ENCODE measurements at regions not wholly inside any gene's neighbourhood (a gene's known extent, or its start where the extent isn't known, plus 50 kb on each side); places are given as distances from the start of the nearest gene placed in this dataset.
A peak's percentile ranks its signal among the peaks of the same experiment; 100 is the strongest.

- H3K27ac ChIP-seq, result no peak overlapping the region
- DNase-seq, result peak; percentile 40 to 81 (median 68)
- intact Hi-C loops (cut with DNase I), result no loop called here
- H3K9me3 ChIP-seq (replicated peaks in 1 of 3), result no peaks in the 10 kb centered on the region
- peaks cover 0 to 10% of the 10 kb centered on the region in 2 donors for H3K4me1 ChIP-seq (replicated peaks in 1 of 2)
- no peaks in the 10 kb centered on the region for H3K36me3 ChIP-seq (replicated peaks in 1 of 2)
- 44 to 60% (median 51%) methylated on average over 4 of the region's 4 CpGs for WGBS, 4 donors
- H3K4me3 ChIP-seq, result no peak overlapping the region
- TF ChIP-seq CTCF (IDR thresholded peaks at IDR 0.05) (no peak), POLR2A (IDR thresholded peaks at IDR 0.05) (no peak)
- no peaks in the 10 kb centered on the region for H3K27me3 ChIP-seq
Observed at GRCh38 chr9:108550106-108550505, 305.7 kb downstream of the ACTL7B start.

DNA sequence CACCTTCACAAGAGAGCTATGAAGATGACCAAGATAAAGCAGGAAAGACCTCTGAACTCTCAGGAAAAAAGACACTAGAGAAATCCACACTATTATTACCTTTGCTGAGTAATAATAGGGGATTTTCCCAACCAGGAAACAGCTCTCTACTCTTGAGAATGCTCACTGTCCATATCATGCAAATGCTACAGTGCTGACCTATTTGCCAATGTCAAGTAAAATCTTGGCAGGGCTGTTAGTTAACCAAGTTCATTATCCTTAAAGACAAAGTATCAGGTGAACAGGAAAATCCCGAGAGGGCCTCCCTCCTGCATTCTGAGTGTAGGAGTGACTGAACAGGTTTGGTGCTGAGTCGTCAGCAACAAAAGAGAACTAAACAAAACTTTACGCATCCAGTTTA is 306.6 kb downstream of the ACTL7B start:
- no peaks in the 10 kb centered on the region for H3K36me3 ChIP-seq (replicated peaks in 1 of 2)
- no peak overlapping the region for H3K4me3 ChIP-seq
- H3K27ac ChIP-seq, result no peak overlapping the region
- no peak for TF ChIP-seq CTCF (IDR thresholded peaks at IDR 0.05)
- TF ChIP-seq POLR2A (IDR thresholded peaks at IDR 0.05), result no peak
- peaks cover 0 to 10% of the 10 kb centered on the region in 2 donors for H3K4me1 ChIP-seq (replicated peaks in 1 of 2)
- WGBS, 4 donors, result 80 to 91% (median 86%) methylated on average over 3 of the region's 3 CpGs
- intact Hi-C loops (cut with DNase I), result no loop called here
- no peaks in the 10 kb centered on the region for H3K9me3 ChIP-seq (replicated peaks in 1 of 3)
- no peak for DNase-seq
- H3K27me3 ChIP-seq, result no peaks in the 10 kb centered on the region

DNA sequence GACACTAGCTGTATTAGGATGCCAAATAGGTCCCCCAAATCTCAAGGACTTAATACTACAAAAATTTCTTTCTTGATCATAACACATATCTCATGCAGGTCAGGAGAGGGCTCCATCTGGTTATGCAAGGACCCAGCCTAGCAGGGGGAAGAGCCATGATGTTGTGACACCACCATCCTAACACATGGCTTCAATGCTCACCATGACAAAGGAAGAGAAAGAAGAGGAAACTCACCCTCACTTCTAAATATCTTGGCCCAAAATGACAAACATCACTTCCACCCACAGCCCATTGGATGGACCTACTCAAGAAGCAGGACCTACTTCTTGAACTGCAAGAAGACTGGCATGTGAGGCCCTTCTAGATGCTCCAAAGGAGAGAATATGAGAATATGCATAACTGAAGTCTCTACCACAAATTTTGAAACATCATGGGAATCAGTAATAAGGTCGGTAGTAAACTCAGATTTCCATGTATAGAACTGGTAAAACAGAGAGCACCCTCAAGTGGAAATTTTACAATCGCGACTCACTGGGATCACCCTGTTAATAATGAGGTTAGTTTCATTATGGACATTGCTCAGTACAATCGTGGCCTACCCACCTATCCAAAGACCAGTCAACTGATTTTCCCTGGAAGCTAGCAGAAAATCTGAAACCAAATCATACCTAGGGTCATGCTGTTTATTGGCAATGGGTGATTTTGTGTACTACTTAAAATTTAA is 308.2 kb downstream of the ACTL7B start:
- Histone ChIP-seq H3K4me3 (no peak overlapping the region), H3K36me3 (replicated peaks in 1 of 2) (no peaks in the 10 kb centered on the region), H3K27me3 (no peaks in the 10 kb centered on the region), H3K9me3 (replicated peaks in 1 of 3) (no peaks in the 10 kb centered on the region), H3K4me1 (replicated peaks in 1 of 2) (peaks cover 0 to 6% of the 10 kb centered on the region in 2 donors), H3K27ac (no peak overlapping the region)
- 85 to 93% (median 87%) methylated on average over 4 of the region's 4 CpGs for WGBS, 4 donors
- TF ChIP-seq POLR2A (IDR thresholded peaks at IDR 0.05), result no peak
- TF ChIP-seq CTCF (IDR thresholded peaks at IDR 0.05), result no peak
- intact Hi-C loops (cut with DNase I), result no loop called here
- DNase-seq, result no peak

DNA sequence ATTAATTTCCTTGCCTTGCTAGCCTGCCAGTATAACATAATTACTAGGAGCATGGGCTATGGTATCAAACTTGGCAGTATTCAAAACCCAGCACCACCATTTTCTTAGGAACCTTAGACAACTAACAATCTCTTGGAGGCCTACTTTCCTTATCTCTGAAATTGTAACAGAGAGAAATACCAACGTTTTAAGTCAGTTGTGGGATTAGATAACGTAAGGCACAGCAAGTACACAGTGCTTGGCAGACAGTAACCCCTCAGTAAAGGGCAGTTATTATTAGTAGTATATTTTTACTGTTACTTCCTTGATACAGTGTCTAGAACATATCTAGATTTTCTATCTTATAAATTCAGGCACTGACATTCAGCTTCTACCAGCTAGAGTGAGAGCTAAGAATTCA is 309.6 kb downstream of the ACTL7B start:
- no peaks in the 10 kb centered on the region for H3K27me3 ChIP-seq
- no peaks in the 10 kb centered on the region for H3K4me1 ChIP-seq (replicated peaks in 1 of 2)
- TF ChIP-seq CTCF (IDR thresholded peaks at IDR 0.05) (no peak), POLR2A (IDR thresholded peaks at IDR 0.05) (no peak)
- no peak overlapping the region for H3K27ac ChIP-seq
- 32 to 52% (median 49%) methylated on average over 2 of the region's 2 CpGs for WGBS, 4 donors
- no peak overlapping the region for H3K4me3 ChIP-seq
- no peak for DNase-seq
- no peaks in the 10 kb centered on the region for H3K9me3 ChIP-seq (replicated peaks in 1 of 3)
- intact Hi-C loops (cut with DNase I), result no loop called here
- H3K36me3 ChIP-seq (replicated peaks in 1 of 2), result no peaks in the 10 kb centered on the region

Data from adrenal gland (tissue), 9 donors.